ENCODE measurements at regions not wholly inside any gene's neighbourhood (a gene's known extent, or its start where the extent isn't known, plus 50 kb on each side); places are given as distances from the start of the nearest gene placed in this dataset.

DNA sequence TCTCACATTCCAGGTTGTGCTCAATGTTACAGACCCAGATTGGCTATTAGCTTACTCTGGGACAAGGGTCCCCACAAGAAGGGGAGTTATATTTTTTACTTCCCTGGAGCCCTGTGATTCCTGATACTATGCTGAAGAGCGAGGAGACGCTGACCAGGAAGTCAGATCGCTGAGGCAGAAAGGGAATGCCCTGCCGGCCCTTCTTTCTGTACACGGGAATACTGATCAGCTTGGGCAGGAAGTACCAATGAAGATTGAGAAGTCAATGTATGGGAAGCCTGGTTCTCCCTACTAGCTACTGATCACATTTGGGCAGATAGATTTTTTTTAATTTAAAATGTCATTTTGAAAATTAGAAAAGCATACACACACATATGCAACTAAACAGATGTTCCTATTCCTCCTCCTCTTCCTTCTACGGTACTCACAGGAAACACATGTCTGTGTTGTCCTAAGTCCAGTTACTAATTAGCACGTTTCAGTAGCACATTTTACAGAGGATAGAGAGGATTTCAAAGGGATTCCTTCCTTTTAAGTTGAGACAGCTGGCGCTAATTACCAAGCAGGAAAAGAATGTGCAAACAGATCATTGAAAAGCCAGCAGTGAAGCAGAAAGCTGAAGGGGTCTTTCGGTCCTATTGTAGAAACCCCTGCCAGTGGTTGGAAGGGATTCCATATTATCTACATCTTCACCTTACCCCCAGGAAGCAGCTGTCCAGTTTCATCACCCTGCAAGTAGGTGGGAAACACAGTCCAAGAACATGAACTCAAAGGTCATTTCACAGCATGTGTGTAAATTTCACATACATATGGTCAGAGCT lies 292.4 kb downstream of the DUSP6 start:
- TF ChIP-seq POLR2AphosphoS5 (IDR thresholded peaks at IDR 0.05; ENCODE audit: low read depth, low read length) (no peak), POLR2A (IDR thresholded peaks at IDR 0.05; ENCODE audit: low read depth, low read length) (no peak)

Data from GM12892 (cell line).